Mammary epithelial cell (primary cell): ENCODE measurements at regions not wholly inside any gene's neighbourhood (a gene's known extent, or its start where the extent isn't known, plus 50 kb on each side); places are given as distances from the start of the nearest gene placed in this dataset.

Source experiments
- CTCF ChIP-seq, 2 donors: IDR thresholded peaks in 1 of 2; conservative IDR thresholded peaks in 1 of 2; 2 replicates each; pipeline ENCODE4 v1.5.1; 2011 to 2012; ENCODE audit warnings: inconsistent platforms in 2 of 2, low read length in 2 of 2, mild to moderate bottlenecking in 2 of 2, control low read depth in 1 of 2, low read depth in 1 of 2; ENCODE audit not compliant: insufficient read depth in 1 of 2; ENCODE audit errors: extremely low read depth in 1 of 2
- EZH2 ChIP-seq: IDR thresholded peaks from 2 replicates; pipeline ENCODE4 v1.6.1; 2012; ENCODE audit warnings: low read length, inconsistent platforms, borderline replicate concordance

- TF ChIP-seq CTCF (conservative IDR thresholded peaks at IDR 0.05 in 1 of 2, IDR thresholded peaks at IDR 0.05 in 1 of 2; ENCODE audit: extremely low read depth in 1 of 2, insufficient read depth in 1 of 2, low read depth in 1 of 2, low read length in 2 of 2) (no peak), EZH2 (no peak)
Measured at GRCh38 chr5:159552751-159553150, 222.5 kb upstream of the IL12B start.
